Breast epithelium (tissue), 3 donors: ENCODE measurements at regions not wholly inside any gene's neighbourhood (a gene's known extent, or its start where the extent isn't known, plus 50 kb on each side); places are given as distances from the start of the nearest gene placed in this dataset.

Source experiments
- POLR2A ChIP-seq: fragments of 450-650 bp; IDR thresholded peaks from one replicate; pipeline ENCODE4 v1.6.1; 2016; ENCODE audit warnings: antibody characterized with exemption, mild to moderate bottlenecking, moderate library complexity
- TF ChIP-seq, protein P1 (sequence below), 3 donors: fragments of 450-650 bp; IDR thresholded peaks; one replicate each; pipeline ENCODE4 v1.5.1; 2016 to 2017; ENCODE audit warnings: antibody characterized with exemption in 3 of 3, mild to moderate bottlenecking in 3 of 3, moderate library complexity in 3 of 3

DNA sequence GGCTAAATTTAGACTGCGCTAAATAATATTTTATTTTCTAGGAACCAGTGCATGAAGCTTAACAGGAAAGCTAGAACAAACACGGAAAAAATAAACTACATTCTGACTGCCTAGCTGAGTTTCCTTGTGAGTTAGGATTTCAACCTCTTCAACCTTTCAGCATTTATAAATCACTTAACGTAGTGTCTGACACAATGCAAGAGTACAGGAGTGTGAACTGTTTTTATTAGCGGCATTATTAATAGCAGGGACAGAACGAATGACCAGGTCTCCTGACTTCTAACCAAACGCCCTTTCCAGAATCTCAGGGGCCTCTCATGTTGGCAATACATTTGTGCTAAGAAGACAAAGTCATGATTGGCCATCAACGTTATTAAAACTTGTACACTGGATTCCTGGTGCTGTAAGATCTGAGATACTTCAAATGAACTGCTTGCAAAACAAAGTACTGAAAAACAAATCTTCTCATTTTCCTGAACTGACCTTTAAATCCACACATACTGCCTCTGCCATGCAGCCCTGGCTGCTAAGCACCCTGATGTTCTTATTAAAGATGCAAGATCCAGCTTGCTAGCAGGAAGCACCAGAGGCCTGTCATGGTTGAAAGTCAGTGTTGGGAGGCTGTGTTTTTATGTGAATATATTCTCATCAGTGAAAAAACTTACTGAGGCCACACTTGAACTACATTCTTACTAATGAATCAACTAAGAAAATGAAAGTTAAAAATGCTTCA lies 380.4 kb upstream of the CPEB2 start:
- TF ChIP-seq, protein P1, sequence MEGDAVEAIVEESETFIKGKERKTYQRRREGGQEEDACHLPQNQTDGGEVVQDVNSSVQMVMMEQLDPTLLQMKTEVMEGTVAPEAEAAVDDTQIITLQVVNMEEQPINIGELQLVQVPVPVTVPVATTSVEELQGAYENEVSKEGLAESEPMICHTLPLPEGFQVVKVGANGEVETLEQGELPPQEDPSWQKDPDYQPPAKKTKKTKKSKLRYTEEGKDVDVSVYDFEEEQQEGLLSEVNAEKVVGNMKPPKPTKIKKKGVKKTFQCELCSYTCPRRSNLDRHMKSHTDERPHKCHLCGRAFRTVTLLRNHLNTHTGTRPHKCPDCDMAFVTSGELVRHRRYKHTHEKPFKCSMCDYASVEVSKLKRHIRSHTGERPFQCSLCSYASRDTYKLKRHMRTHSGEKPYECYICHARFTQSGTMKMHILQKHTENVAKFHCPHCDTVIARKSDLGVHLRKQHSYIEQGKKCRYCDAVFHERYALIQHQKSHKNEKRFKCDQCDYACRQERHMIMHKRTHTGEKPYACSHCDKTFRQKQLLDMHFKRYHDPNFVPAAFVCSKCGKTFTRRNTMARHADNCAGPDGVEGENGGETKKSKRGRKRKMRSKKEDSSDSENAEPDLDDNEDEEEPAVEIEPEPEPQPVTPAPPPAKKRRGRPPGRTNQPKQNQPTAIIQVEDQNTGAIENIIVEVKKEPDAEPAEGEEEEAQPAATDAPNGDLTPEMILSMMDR (IDR thresholded peaks at IDR 0.05): no peak
- no peak for TF ChIP-seq POLR2A
